RWPE1 (cell line): ENCODE measurements at regions not wholly inside any gene's neighbourhood (a gene's known extent, or its start where the extent isn't known, plus 50 kb on each side); places are given as distances from the start of the nearest gene placed in this dataset.
A peak's percentile ranks its signal among the peaks of the same experiment; 100 is the strongest.

Source experiments
- CTCF ChIA-PET: fragments of 350-600 bp; sonication (Branson Sonifier 250); formaldehyde crosslinking; extraction: SDS; loops from one replicate; lab custom pipeline; 2021; lab: Yijun Ruan, JAX
- POLR2A ChIA-PET: fragments of 400-600 bp; formaldehyde crosslinking; extraction: SDS; loops from one replicate; lab custom pipeline; 2020; ENCODE audit warnings: antibody characterized with exemption; ENCODE audit not compliant: low non-redundant PET; lab: Yijun Ruan, JAX
- DNase-seq: peaks from one replicate; pipeline ENCODE4 v3.0.0; 2012; ENCODE audit warnings: low spot score
- H3K27ac ChIP-seq: fragments of 450-650 bp; 2 replicates; pipeline ENCODE4 v1.5.1; 2017
- CTCF ChIP-seq: fragments of 450-650 bp; conservative IDR thresholded peaks from 2 replicates; pipeline ENCODE4 v1.5.1; 2017; ENCODE audit warnings: low read depth, mild to moderate bottlenecking

GRCh38 chr4:74653331-74654229 is 140.7 kb downstream of the BTC start:
- DNase-seq = no peak
- no peak overlapping the region for H3K27ac ChIP-seq
- TF ChIP-seq CTCF = no peak
- ChIA-PET CTCF (interaction anchor here (0.7 kb wide), 1 partner anchor 12 kb away, joined by 6 read pairs; no protein-coding TSS in a partner anchor), POLR2A (no interaction called here)

GRCh38 chr4:74654230-74654681 is 140.1 kb downstream of the BTC start:
- no peak for TF ChIP-seq CTCF
- no peak for DNase-seq
- CTCF ChIA-PET = no interaction called here
- POLR2A ChIA-PET = no interaction called here
- no peak overlapping the region for H3K27ac ChIP-seq

- CTCF ChIA-PET = no interaction called here
- no peak overlapping the region for H3K27ac ChIP-seq
- TF ChIP-seq CTCF = no peak
- POLR2A ChIA-PET = no interaction called here
- no peak for DNase-seq
Measured at GRCh38 chr4:74656596-74656995, 137.7 kb downstream of the BTC start.

- ChIA-PET POLR2A (no interaction called here), CTCF (no interaction called here)
- H3K27ac ChIP-seq = no peak overlapping the region
- no peak for DNase-seq
- no peak for TF ChIP-seq CTCF
Measured at GRCh38 chr4:74658116-74658515, 136.2 kb downstream of the BTC start.

GRCh38 chr4:74659576-74660411 is 134.5 kb downstream of the BTC start:
- CTCF ChIA-PET = no interaction called here
- TF ChIP-seq CTCF = no peak
- peak; percentile 90 for DNase-seq
- POLR2A ChIA-PET = no interaction called here
- H3K27ac ChIP-seq = peak overlapping the region; percentile 94

- ChIA-PET POLR2A (interaction anchor here (0.7 kb wide), 1 partner anchor 129 kb away, joined by 3 read pairs; no protein-coding TSS in a partner anchor), CTCF (interaction anchor here (1.0 kb wide), 1 partner anchor 297 kb away, joined by 9 read pairs; no protein-coding TSS in a partner anchor)
- no peak for DNase-seq
- no peak overlapping the region for H3K27ac ChIP-seq
- TF ChIP-seq CTCF = no peak
Measured at GRCh38 chr4:74660866-74661265, 133.5 kb downstream of the BTC start.
